ENCODE measurements at regions not wholly inside any gene's neighbourhood (a gene's known extent, or its start where the extent isn't known, plus 50 kb on each side); places are given as distances from the start of the nearest gene placed in this dataset.

- Histone ChIP-seq H3K27me3 (no peaks in the 10 kb centered on the region), H3K27ac (no peak overlapping the region), H3K4me1 (no peaks in the 10 kb centered on the region), H3K36me3 (no peaks in the 10 kb centered on the region), H3K9me3 (no peaks in the 10 kb centered on the region), H3K4me3 (no peak overlapping the region)
- DNase-seq (ENCODE audit: low spot score), result no peak
- TF ChIP-seq CTCF (IDR thresholded peaks at IDR 0.05), result no peak
Measured at GRCh38 chr6:112739766-112740165, 392.6 kb downstream of the RFPL4B start.

- H3K27me3 ChIP-seq, result no peaks in the 10 kb centered on the region
- no peaks in the 10 kb centered on the region for H3K4me1 ChIP-seq
- H3K4me3 ChIP-seq, result no peak overlapping the region
- H3K36me3 ChIP-seq, result no peaks in the 10 kb centered on the region
- DNase-seq (ENCODE audit: low spot score), result no peak
- TF ChIP-seq CTCF (IDR thresholded peaks at IDR 0.05), result no peak
- H3K27ac ChIP-seq, result no peak overlapping the region
- no peaks in the 10 kb centered on the region for H3K9me3 ChIP-seq
Measured at GRCh38 chr6:112743323-112743722, 396.2 kb downstream of the RFPL4B start.

- H3K4me1 ChIP-seq, result no peaks in the 10 kb centered on the region
- no peaks in the 10 kb centered on the region for H3K9me3 ChIP-seq
- no peak overlapping the region for H3K4me3 ChIP-seq
- no peak overlapping the region for H3K27ac ChIP-seq
- H3K27me3 ChIP-seq, result no peaks in the 10 kb centered on the region
- DNase-seq (ENCODE audit: low spot score), result no peak
- no peak for TF ChIP-seq CTCF (IDR thresholded peaks at IDR 0.05)
- no peaks in the 10 kb centered on the region for H3K36me3 ChIP-seq
Measured at GRCh38 chr6:112744827-112745226, 397.7 kb downstream of the RFPL4B start.

GRCh38 chr6:112745765-112746164 is 398.6 kb downstream of the RFPL4B start:
- Histone ChIP-seq H3K27ac (no peak overlapping the region), H3K4me1 (no peaks in the 10 kb centered on the region), H3K9me3 (no peaks in the 10 kb centered on the region), H3K36me3 (no peaks in the 10 kb centered on the region), H3K27me3 (no peaks in the 10 kb centered on the region), H3K4me3 (no peak overlapping the region)
- TF ChIP-seq CTCF (IDR thresholded peaks at IDR 0.05), result no peak
- DNase-seq (ENCODE audit: low spot score), result no peak

GRCh38 chr6:112749673-112750072 is 402.5 kb downstream of the RFPL4B start:
- Histone ChIP-seq H3K36me3 (no peaks in the 10 kb centered on the region), H3K27me3 (no peaks in the 10 kb centered on the region), H3K4me1 (no peaks in the 10 kb centered on the region), H3K4me3 (no peak overlapping the region), H3K27ac (no peak overlapping the region), H3K9me3 (no peaks in the 10 kb centered on the region)
- TF ChIP-seq CTCF (IDR thresholded peaks at IDR 0.05), result no peak
- DNase-seq (ENCODE audit: low spot score), result no peak

GRCh38 chr6:112752305-112752704 is 405.2 kb downstream of the RFPL4B start:
- Histone ChIP-seq H3K9me3 (peaks cover 0 to 8% of the 10 kb centered on the region in 2 donors), H3K4me1 (no peaks in the 10 kb centered on the region), H3K27me3 (no peaks in the 10 kb centered on the region), H3K27ac (no peak overlapping the region), H3K4me3 (no peak overlapping the region), H3K36me3 (no peaks in the 10 kb centered on the region)
- TF ChIP-seq CTCF (IDR thresholded peaks at IDR 0.05), result no peak
- no peak for DNase-seq (ENCODE audit: low spot score)
